RPMI7951 (cell line): ENCODE measurements at regions not wholly inside any gene's neighbourhood (a gene's known extent, or its start where the extent isn't known, plus 50 kb on each side); places are given as distances from the start of the nearest gene placed in this dataset.

Experiments used
- DNase-seq: peaks from one replicate; pipeline ENCODE4 v3.0.0-alpha.2; 2012; ENCODE audit warnings: low read depth

- no peak for DNase-seq
Measured at GRCh38 chrX:103158317-103158621, 56.6 kb upstream of the BEX4 start.

- peak; percentile 29 for DNase-seq
Measured at GRCh38 chrX:103157496-103158316, 57.2 kb upstream of the BEX4 start.

- DNase-seq, result no peak
Measured at GRCh38 chrX:103155201-103155600, 59.7 kb upstream of the BEX4 start.

DNA sequence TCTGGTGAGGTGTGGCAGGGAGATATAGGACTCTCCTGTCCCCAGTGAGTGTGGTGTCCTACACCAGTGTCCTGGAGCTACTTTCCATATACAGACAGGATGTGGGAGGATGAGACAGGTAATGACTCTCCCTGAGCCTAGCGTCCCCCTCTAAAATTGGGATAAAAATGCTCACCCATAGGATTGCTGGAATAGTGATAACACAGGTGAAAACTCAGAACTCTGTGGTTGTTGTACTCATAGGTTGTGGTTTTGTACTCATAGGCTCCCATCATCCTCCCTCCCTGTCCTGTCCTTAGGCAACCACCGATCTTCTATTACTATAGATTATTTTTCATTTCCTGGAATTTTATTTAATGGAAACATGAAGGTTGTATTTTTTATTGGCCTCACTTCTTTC lies 60.7 kb upstream of the NXF3 start:
- no peak for DNase-seq

DNA sequence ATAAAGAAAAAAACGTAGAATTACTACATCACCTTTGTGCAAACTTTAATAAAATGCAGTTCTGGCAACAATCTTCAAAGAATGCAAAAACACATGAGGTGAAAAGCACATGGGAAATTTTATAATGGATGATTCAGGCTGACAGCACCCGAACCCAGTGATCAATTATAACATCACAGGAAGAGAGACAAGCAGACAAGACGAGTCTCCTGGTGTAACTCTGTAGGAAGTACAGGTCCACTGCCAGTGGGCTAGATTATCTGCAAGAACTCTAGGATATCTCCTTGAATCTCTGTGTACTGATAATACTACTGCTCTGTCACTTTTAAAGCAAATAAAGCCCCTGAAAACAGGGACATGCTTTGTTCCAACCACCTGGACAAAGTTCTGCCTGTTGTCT lies 58.9 kb upstream of the NXF3 start:
- no peak for DNase-seq

DNA sequence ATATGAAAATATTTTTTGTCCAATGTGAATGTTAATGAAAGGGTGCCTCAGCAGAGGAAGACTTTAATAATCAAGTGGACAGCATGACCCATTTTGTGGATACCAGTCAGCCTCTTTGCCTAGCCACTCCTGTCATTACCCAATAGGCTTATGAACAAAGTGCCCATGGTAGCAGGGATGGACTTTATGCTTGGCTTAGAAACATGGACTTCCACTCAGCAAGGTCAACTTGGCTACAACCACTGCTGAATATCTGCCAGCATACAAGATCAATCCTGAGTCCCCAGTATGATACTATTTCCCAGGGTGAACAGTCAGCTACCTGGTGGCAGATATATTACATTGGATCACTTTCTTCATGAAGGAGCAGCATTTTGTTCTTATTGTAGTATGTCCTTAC lies 56.7 kb upstream of the NXF3 start:
- DNase-seq, result no peak

- no peak for DNase-seq
Measured at GRCh38 chrX:103148075-103148474, 55.1 kb upstream of the NXF3 start.
